Ishikawa (cell line): ENCODE measurements at regions not wholly inside any gene's neighbourhood (a gene's known extent, or its start where the extent isn't known, plus 50 kb on each side); places are given as distances from the start of the nearest gene placed in this dataset.

Experiments
- CEBPB ChIP-seq: IDR thresholded peaks from 2 replicates; pipeline ENCODE4 v1.6.1; 2012
- CREB1 ChIP-seq: IDR thresholded peaks from 2 replicates; pipeline ENCODE4 v1.6.1; 2012; ENCODE audit warnings: low read depth
- EGR1 ChIP-seq: IDR thresholded peaks from 2 replicates; pipeline ENCODE4 v1.6.1; 2012
- EP300 ChIP-seq: IDR thresholded peaks from 2 replicates; pipeline ENCODE4 v1.6.1; 2012; ENCODE audit warnings: borderline replicate concordance
- FOXM1 ChIP-seq: IDR thresholded peaks from 2 replicates; pipeline ENCODE4 v1.6.1; 2012; ENCODE audit warnings: low read depth, borderline replicate concordance
- MAX ChIP-seq: IDR thresholded peaks from 2 replicates; pipeline ENCODE4 v1.6.1; 2012
- NFIC ChIP-seq: IDR thresholded peaks from 2 replicates; pipeline ENCODE4 v1.6.1; 2012
- RAD21 ChIP-seq: IDR thresholded peaks from 2 replicates; pipeline ENCODE4 v1.6.1; 2012; ENCODE audit warnings: low read depth
- REST ChIP-seq: IDR thresholded peaks from 2 replicates; pipeline ENCODE4 v1.6.1; 2012; ENCODE audit warnings: low read depth, mild to moderate bottlenecking
- TAF1 ChIP-seq: IDR thresholded peaks from 2 replicates; pipeline ENCODE4 v1.6.1; 2012; ENCODE audit warnings: low read depth, mild to moderate bottlenecking
- TEAD4 ChIP-seq: IDR thresholded peaks from 2 replicates; pipeline ENCODE4 v1.6.1; 2012
- USF1 ChIP-seq: IDR thresholded peaks from 2 replicates; pipeline ENCODE4 v1.6.1; 2012
- YY1 ChIP-seq: IDR thresholded peaks from 2 replicates; pipeline ENCODE4 v1.6.1; 2012; ENCODE audit warnings: low read depth

GRCh38 chr1:185467122-185467521 is 150.1 kb upstream of the IVNS1ABP start:
- no peak for TF ChIP-seq REST
- TF ChIP-seq FOXM1: no peak
- no peak for TF ChIP-seq EGR1
- TF ChIP-seq USF1: no peak
- no peak for TF ChIP-seq TAF1
- no peak for TF ChIP-seq MAX
- TF ChIP-seq EP300: no peak
- TF ChIP-seq RAD21: no peak
- TF ChIP-seq CEBPB: no peak
- TF ChIP-seq TEAD4: no peak
- TF ChIP-seq NFIC: no peak
- no peak for TF ChIP-seq YY1
- TF ChIP-seq CREB1: no peak
